ENCODE measurements at regions not wholly inside any gene's neighbourhood (a gene's known extent, or its start where the extent isn't known, plus 50 kb on each side); places are given as distances from the start of the nearest gene placed in this dataset.
A peak's percentile ranks its signal among the peaks of the same experiment; 100 is the strongest.
"Not testable (repeated sequence)": the region's sequence is repeated elsewhere in the genome, so short reads cannot be mapped to it uniquely, and the experiment has no call there.

DNA sequence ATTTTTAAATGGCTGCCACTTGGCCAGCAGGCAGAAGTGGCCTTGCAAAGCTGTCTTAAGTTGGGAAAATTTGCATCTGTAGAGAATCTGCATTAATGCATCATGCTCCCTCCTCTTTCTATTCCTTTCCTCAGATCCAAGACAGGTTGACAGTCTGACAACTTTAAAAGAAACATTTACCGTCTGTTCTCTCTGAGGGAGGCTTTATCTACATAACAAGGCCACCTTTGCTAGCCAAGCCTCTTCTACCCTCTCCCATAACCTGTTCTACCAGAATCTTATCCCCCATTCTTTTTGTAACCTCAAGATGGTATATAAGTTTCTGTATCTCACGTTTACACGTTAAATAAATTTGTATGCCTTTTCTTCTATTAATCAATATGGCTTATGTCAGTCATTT, 271.9 kb downstream of the OSTF1 start:
- no peak for DNase-seq (ENCODE audit: low read depth)

DNA sequence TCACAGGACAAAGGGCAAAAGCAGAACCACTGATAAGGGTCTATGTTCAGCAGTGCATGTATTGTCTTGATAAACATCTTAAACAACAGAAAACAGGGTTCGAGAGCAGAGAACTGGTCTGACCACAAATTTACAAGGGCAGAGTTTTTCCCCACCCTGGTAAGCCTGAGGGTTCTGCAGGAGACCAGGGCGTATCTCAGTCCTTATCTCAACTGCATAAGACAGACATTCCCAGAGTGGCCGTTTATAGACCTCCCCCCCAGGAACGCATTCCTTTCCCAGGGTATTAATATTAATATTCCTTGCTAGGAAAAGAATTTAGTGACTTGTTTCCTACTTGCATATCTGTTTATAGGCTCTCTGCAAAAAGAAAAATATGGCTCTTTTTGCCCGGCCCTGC, 274.1 kb downstream of the OSTF1 start:
- not testable (repeated sequence) for DNase-seq (ENCODE audit: low read depth); H3K4me3 ChIP-seq (ENCODE audit: low read depth, low read length)

More for the DNA sequence above, 271.9 kb downstream of the OSTF1 start:
- H3K4me3 ChIP-seq (ENCODE audit: low read depth, low read length), result no peak overlapping the region
- TF ChIP-seq, protein P1, sequence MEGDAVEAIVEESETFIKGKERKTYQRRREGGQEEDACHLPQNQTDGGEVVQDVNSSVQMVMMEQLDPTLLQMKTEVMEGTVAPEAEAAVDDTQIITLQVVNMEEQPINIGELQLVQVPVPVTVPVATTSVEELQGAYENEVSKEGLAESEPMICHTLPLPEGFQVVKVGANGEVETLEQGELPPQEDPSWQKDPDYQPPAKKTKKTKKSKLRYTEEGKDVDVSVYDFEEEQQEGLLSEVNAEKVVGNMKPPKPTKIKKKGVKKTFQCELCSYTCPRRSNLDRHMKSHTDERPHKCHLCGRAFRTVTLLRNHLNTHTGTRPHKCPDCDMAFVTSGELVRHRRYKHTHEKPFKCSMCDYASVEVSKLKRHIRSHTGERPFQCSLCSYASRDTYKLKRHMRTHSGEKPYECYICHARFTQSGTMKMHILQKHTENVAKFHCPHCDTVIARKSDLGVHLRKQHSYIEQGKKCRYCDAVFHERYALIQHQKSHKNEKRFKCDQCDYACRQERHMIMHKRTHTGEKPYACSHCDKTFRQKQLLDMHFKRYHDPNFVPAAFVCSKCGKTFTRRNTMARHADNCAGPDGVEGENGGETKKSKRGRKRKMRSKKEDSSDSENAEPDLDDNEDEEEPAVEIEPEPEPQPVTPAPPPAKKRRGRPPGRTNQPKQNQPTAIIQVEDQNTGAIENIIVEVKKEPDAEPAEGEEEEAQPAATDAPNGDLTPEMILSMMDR (conservative IDR thresholded peaks at IDR 0.05; ENCODE audit: low read depth, low read length), result no peak

DNA sequence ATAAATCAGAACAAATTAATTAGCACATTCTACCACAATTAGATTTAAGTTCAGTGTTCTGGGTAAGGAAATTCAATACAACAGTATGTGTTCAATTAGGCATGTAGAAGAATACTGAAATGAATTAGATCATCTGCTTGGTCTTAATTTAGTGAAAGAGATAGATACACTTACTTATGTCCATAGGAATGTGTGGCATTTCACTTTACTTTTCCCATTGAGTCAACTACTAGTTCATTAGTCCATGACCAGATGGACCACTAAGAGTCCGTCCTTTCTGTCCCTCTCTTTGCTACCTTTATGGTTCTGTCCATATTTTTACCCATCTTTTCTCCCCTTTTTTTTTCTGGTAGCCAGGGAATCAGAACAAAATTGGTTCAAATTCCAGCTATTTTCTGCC, 276.9 kb downstream of the OSTF1 start:
- DNase-seq (ENCODE audit: low read depth), result peak; percentile 7
- TF ChIP-seq, protein P1 (conservative IDR thresholded peaks at IDR 0.05; ENCODE audit: low read depth, low read length), result no peak
- no peak overlapping the region for H3K4me3 ChIP-seq (ENCODE audit: low read depth, low read length)

DNA sequence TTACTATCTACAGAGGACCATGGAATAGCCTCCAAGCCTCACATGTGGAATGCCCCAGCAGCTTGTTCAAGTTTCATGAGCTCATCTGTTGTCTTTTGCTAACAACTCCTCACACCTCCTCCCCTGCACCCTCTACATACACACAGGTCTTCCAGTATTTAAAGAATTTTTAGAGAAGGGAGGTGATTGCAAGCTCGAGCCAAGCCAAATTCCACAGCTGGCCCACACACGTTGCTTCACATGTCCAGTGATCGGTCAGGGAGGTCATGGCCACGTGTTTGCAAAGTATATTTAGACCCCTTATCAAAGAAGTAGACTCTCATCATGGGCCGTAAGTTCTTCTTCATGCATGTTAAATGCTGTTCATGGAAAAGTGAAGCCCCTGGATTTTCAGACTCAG, 281.7 kb downstream of the OSTF1 start:
- TF ChIP-seq, protein P1 (conservative IDR thresholded peaks at IDR 0.05; ENCODE audit: low read depth, low read length), result no peak
- DNase-seq (ENCODE audit: low read depth), result peak; percentile 18
- H3K4me3 ChIP-seq (ENCODE audit: low read depth, low read length), result no peak overlapping the region

DNA sequence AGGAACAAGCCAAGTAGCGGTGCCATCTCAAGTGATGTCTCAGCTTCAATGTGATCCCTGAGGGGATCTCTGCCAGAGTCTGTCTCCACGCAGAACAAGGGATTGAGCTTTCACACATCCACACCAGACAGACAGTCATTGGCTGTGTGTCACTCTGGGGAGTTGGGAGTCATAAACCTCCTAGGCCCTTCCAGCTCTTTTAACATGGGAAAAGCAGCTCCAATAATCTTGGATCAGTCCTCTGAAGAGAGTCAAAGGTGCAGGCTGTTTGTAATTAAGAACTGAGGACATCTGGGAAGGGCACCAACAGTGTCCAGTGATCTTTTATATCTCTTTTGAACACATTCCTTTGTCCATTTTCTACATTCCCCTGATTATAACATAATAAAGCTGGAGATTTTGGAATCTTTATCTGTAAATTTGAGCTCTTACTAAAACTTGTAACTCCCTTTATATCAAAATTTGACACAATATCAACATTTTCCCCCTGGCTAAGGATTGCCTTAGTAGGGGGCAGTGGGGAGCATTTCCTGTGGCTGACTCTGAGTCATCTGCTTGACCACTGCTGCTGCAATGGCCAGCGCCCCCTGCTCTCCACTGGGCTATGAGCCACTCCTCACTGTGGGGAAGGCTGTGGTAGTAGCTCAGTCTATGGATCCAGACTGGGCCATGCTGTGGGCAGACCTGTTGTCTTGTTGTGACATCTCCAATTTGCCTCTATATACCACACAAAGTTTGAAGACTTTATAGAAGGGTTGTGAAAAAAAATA, 284.4 kb downstream of the OSTF1 start:
- DNase-seq (ENCODE audit: low read depth), result peak; percentile 34
- TF ChIP-seq, protein P1 (conservative IDR thresholded peaks at IDR 0.05; ENCODE audit: low read depth, low read length), result no peak

DNA sequence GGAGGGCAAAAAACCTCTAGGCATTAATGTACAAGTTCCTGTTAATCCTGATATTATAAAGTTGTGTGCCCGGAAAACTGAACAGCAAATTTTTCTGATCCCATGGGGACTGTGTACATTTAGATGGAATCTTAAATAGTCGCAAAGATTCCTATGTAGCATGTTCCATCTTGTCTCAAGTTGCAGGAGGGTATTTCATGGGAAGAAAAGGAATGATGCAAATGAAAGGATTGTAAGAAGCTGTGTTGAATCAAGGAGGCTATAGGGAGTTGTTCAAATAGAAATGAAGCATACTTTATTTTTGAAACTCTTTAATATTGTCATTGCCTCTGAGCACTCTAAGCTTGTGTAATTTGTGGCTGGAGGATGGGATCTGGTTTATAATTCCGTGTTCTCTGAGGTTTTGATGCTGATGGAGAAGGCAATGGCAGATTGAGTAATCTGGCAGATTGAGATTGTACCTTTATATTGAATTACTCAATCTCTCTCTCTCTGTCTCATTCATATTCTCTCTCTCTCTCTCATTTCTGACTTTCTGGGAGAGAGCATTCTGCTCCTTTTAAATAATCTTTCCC, 288.5 kb downstream of the OSTF1 start:
- no peak overlapping the region for H3K4me3 ChIP-seq (ENCODE audit: low read depth, low read length)
- no peak for DNase-seq (ENCODE audit: low read depth)
- TF ChIP-seq, protein P1 (conservative IDR thresholded peaks at IDR 0.05; ENCODE audit: low read depth, low read length), result no peak

More for the DNA sequence above, 284.4 kb downstream of the OSTF1 start:
- H3K4me3 ChIP-seq (ENCODE audit: low read depth, low read length), result no peak overlapping the region

DNA sequence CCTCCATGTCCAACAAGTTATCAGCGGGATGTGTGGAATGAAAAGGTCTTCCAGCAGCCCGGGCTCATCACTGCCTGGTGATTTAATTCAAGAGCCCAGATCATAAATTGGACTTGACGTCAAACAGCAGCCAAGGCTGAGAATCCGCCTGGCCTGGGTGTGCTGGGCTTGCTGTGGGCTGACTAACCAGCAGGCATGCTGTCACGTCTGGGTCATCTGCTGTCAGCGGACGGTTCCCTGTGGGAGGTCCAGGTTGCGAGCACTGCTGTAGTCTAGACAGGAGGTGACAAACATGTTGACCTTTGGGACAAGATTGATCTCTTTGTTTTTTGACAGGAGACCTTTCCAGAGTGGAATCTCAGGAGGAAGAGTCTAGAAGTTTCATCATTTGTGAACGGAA, 289.7 kb downstream of the OSTF1 start:
- DNase-seq (ENCODE audit: low read depth), result peak; percentile 68
- no peak overlapping the region for H3K4me3 ChIP-seq (ENCODE audit: low read depth, low read length)
- TF ChIP-seq, protein P1 (conservative IDR thresholded peaks at IDR 0.05; ENCODE audit: low read depth, low read length), result no peak
